Breast epithelium (tissue), 4 donors: ENCODE measurements at regions not wholly inside any gene's neighbourhood (a gene's known extent, or its start where the extent isn't known, plus 50 kb on each side); places are given as distances from the start of the nearest gene placed in this dataset.

Experiments
- DNase-seq, 2 donors: peaks; one replicate each; pipeline ENCODE4 v3.0.0-alpha.2; 2019; ENCODE audit warnings: low spot score in 2 of 2
- H3K27ac ChIP-seq, 2 donors: fragments of 200-600 bp; sonication (generic) in 1 of 2; one replicate each; pipeline ENCODE4 v1.5.1; 2016 to 2019; ENCODE audit warnings: mild to moderate bottlenecking in 1 of 2
- H3K27me3 ChIP-seq, 2 donors: fragments of 200-600 bp; sonication (generic) in 1 of 2; one replicate each; pipeline versions ENCODE4 v1.5.1 to v1.6.0; 2017 to 2019; ENCODE audit warnings: control low read depth in 1 of 2, mild to moderate bottlenecking in 1 of 2
- H3K36me3 ChIP-seq: fragments of 200-600 bp; one replicate; pipeline ENCODE4 v1.5.1; 2019
- H3K4me1 ChIP-seq, 2 donors: fragments of 200-600 bp; sonication (generic); one replicate each; pipeline ENCODE4 v1.5.1; 2016 to 2019; ENCODE audit warnings: control low read depth in 1 of 2
- H3K4me3 ChIP-seq, 3 donors: fragments of 200-600 bp; sonication (generic); 1 replicate in 2 of 3; 2 replicates in 1 of 3; pipeline ENCODE4 v1.5.1; 2016 to 2019; ENCODE audit warnings: mild to moderate bottlenecking in 3 of 3, moderate library complexity in 2 of 3
- H3K9me3 ChIP-seq, 2 donors: fragments of 200-600 bp; sonication (generic) in 1 of 2; one replicate each; pipeline ENCODE4 v1.5.1; 2016 to 2019; ENCODE audit warnings: control low read depth in 1 of 2
- POLR2A ChIP-seq: fragments of 450-650 bp; IDR thresholded peaks from one replicate; pipeline ENCODE4 v1.6.1; 2016; ENCODE audit warnings: antibody characterized with exemption, mild to moderate bottlenecking, moderate library complexity
- POLR2AphosphoS5 ChIP-seq, 3 donors: sonication (generic); formaldehyde crosslinking; IDR thresholded peaks; one replicate each; pipeline ENCODE4 v1.6.1; 2017; ENCODE audit warnings: antibody characterized with exemption in 3 of 3
- intact Hi-C: fragments of 100-400 bp; cut with DNase I; formaldehyde crosslinking; loops from one replicate; pipeline ENCODE4 v1.15.1; 2023; ENCODE audit warnings: low total_unique reads
- TF ChIP-seq, protein P1 (sequence below), 3 donors: fragments of 450-650 bp; IDR thresholded peaks; one replicate each; pipeline ENCODE4 v1.5.1; 2016 to 2017; ENCODE audit warnings: antibody characterized with exemption in 3 of 3, mild to moderate bottlenecking in 3 of 3, moderate library complexity in 3 of 3

DNA sequence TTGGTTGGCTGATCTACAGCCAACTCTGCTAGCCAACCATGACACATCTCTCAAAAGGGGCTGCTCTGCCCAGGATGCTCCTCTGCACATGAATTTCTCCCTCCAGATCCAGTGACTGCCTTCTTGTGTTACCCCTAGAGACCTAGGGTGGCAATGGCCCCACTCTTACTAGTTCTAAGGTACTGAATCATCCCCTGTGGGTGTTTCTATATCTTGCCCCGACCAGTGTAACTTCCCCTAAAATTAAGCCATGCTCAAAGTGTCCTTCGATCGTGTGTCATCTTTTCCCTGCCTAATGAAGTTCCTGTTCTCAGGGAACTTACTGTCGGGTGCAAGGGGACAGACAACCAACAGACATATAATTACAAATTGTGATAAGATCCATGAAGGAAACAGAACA lies 113.3 kb downstream of the FAM76B start:
- Histone ChIP-seq H3K9me3 (no peaks in the 10 kb centered on the region), H3K27ac (peak overlapping the region; percentile 86 to 88), H3K4me1 (peaks cover 0 to 23% of the 10 kb centered on the region in 2 donors), H3K4me3 (no peak overlapping the region), H3K36me3 (no peaks in the 10 kb centered on the region), H3K27me3 (no peaks in the 10 kb centered on the region)
- DNase-seq: no peak
- intact Hi-C loops: no loop called here
- TF ChIP-seq, protein P1, sequence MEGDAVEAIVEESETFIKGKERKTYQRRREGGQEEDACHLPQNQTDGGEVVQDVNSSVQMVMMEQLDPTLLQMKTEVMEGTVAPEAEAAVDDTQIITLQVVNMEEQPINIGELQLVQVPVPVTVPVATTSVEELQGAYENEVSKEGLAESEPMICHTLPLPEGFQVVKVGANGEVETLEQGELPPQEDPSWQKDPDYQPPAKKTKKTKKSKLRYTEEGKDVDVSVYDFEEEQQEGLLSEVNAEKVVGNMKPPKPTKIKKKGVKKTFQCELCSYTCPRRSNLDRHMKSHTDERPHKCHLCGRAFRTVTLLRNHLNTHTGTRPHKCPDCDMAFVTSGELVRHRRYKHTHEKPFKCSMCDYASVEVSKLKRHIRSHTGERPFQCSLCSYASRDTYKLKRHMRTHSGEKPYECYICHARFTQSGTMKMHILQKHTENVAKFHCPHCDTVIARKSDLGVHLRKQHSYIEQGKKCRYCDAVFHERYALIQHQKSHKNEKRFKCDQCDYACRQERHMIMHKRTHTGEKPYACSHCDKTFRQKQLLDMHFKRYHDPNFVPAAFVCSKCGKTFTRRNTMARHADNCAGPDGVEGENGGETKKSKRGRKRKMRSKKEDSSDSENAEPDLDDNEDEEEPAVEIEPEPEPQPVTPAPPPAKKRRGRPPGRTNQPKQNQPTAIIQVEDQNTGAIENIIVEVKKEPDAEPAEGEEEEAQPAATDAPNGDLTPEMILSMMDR (IDR thresholded peaks at IDR 0.05): no peak
- TF ChIP-seq POLR2A: no peak
- no peak for TF ChIP-seq POLR2AphosphoS5 (IDR thresholded peaks at IDR 0.05)

DNA sequence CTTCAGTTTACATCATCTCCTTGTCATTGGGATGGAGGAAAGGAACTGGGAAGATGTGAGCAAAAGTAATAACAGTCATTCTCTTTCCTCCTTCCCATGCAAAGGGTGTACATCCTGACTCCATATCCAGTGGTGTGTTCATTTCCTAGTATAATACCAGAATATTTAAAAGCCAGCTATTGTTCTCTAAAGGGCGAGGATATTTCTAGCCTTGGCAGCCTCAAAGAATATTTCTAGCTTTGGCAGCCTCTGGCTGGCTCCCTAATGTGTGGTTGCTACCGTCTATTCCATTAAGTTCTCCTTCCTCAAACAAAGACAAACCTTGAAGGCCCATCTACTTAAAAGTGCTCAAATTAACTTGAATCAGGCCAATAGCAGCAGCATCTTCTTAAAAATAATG lies 114.0 kb downstream of the FAM76B start:
- H3K27me3 ChIP-seq: no peaks in the 10 kb centered on the region
- H3K9me3 ChIP-seq: no peaks in the 10 kb centered on the region
- H3K4me3 ChIP-seq: no peak overlapping the region
- peaks cover 0 to 16% of the 10 kb centered on the region in 2 donors for H3K4me1 ChIP-seq
- peak in 1 of 2 donors; percentile 53 for DNase-seq
- peak overlapping the region; percentile 86 to 88 for H3K27ac ChIP-seq
- intact Hi-C loops: no loop called here
- no peaks in the 10 kb centered on the region for H3K36me3 ChIP-seq
- TF ChIP-seq POLR2A (no peak), POLR2AphosphoS5 (IDR thresholded peaks at IDR 0.05) (peak in 1 of 3 donors; percentile 19)

- intact Hi-C loops: no loop called here
- H3K4me3 ChIP-seq: no peak overlapping the region
These were observed 114.8 kb downstream of the FAM76B start for GRCh38 chr11:95674657-95675358.

DNA sequence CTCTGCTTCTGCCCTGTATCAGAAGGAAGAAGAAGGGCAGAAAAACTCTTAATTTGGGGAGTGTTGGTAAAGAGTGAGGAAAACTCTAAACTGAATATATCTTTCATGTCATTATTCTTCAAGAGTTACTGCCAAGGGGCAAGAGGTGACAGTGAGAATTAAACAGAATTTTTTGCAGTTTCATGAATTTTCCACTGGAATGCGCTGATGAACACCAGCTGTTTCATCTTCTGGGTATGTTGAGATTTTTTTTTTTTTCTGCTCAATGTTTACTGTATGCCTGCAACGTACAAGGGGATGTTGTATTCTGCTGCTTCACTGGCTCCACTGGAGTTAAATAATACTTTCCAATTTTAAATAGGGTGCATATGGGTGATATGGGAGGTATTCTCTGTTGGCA lies 117.8 kb downstream of the FAM76B start:
- H3K4me3 ChIP-seq: no peak overlapping the region
- H3K9me3 ChIP-seq: no peaks in the 10 kb centered on the region
- intact Hi-C loops: no loop called here
- no peak for DNase-seq
- H3K27ac ChIP-seq: no peak overlapping the region
- TF ChIP-seq, protein P1 (IDR thresholded peaks at IDR 0.05): no peak
- TF ChIP-seq POLR2A: no peak
- no peak for TF ChIP-seq POLR2AphosphoS5 (IDR thresholded peaks at IDR 0.05)
- H3K4me1 ChIP-seq: peaks cover 0 to 8% of the 10 kb centered on the region in 2 donors
- no peaks in the 10 kb centered on the region for H3K36me3 ChIP-seq
- H3K27me3 ChIP-seq: no peaks in the 10 kb centered on the region

More at GRCh38 chr11:95674657-95675358, 114.8 kb downstream of the FAM76B start:
- DNase-seq: no peak
- no peaks in the 10 kb centered on the region for H3K36me3 ChIP-seq
- H3K4me1 ChIP-seq: peaks cover 0 to 8% of the 10 kb centered on the region in 2 donors
- no peaks in the 10 kb centered on the region for H3K27me3 ChIP-seq
- peak overlapping the region; percentile 86 to 88 for H3K27ac ChIP-seq
- no peaks in the 10 kb centered on the region for H3K9me3 ChIP-seq
- TF ChIP-seq POLR2A: no peak
- no peak for TF ChIP-seq POLR2AphosphoS5 (IDR thresholded peaks at IDR 0.05)
- TF ChIP-seq, protein P1 (IDR thresholded peaks at IDR 0.05): no peak

DNA sequence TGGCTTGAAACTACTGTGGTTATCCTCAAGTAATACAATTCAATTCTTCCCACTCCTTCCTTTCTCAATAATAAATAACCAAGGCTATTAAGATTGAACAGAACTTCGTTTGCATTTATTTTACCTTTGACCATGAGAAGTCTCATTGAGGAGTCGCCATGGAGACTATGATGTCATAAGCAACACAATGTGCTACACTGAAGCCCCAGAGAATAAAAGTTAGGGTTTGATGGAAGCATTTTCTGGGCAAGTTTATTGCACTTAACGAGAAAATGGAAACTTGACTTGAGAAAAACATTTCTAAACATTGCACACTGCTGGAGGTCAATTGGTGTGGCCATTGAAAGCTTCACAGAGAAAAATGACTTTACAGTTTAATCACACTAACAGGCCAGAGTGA lies 121.5 kb downstream of the FAM76B start:
- Histone ChIP-seq H3K27ac (peak overlapping the region; percentile 52 to 75), H3K9me3 (no peaks in the 10 kb centered on the region)

More for the DNA sequence above, 121.5 kb downstream of the FAM76B start:
- no peak overlapping the region for H3K4me3 ChIP-seq
- DNase-seq: no peak
- H3K36me3 ChIP-seq: no peaks in the 10 kb centered on the region
- H3K27me3 ChIP-seq: no peaks in the 10 kb centered on the region
- no peaks in the 10 kb centered on the region for H3K4me1 ChIP-seq
- TF ChIP-seq, protein P1 (IDR thresholded peaks at IDR 0.05): no peak
- TF ChIP-seq POLR2A (no peak), POLR2AphosphoS5 (IDR thresholded peaks at IDR 0.05) (no peak)
- intact Hi-C loops: no loop called here
